ENCODE measurements at regions not wholly inside any gene's neighbourhood (a gene's known extent, or its start where the extent isn't known, plus 50 kb on each side); places are given as distances from the start of the nearest gene placed in this dataset.
"Not testable (repeated sequence)": the region's sequence is repeated elsewhere in the genome, so short reads cannot be mapped to it uniquely, and the experiment has no call there.

GRCh38 chr10:123270806-123271205, 116.6 kb downstream of the BUB3 start:
- DNase-seq: no peak

- no peak for DNase-seq
These were observed 118.0 kb downstream of the BUB3 start for GRCh38 chr10:123272171-123272570.

GRCh38 chr10:123274306-123275135, 120.3 kb downstream of the BUB3 start:
- DNase-seq: no peak

GRCh38 chr10:123275136-123275564, 120.9 kb downstream of the BUB3 start:
- no peak for DNase-seq

- no peak for DNase-seq
These were observed 124.2 kb downstream of the BUB3 start for GRCh38 chr10:123278445-123278844.

GRCh38 chr10:123283371-123283770, 129.2 kb downstream of the BUB3 start:
- DNase-seq: not testable (repeated sequence)

GRCh38 chr10:123284022-123284421, 129.8 kb downstream of the BUB3 start:
- no peak for DNase-seq

- peak; percentile 60 for DNase-seq
These were observed 133.5 kb downstream of the BUB3 start for GRCh38 chr10:123287594-123288247.

GRCh38 chr10:123289432-123289831, 135.2 kb downstream of the BUB3 start:
- no peak for DNase-seq

- no peak for DNase-seq
These were observed 139.9 kb downstream of the BUB3 start for GRCh38 chr10:123294109-123294508.

GRCh38 chr10:123294886-123295285, 140.7 kb downstream of the BUB3 start:
- DNase-seq: no peak

- DNase-seq: no peak
These were observed 141.4 kb downstream of the BUB3 start for GRCh38 chr10:123295644-123296043.

GRCh38 chr10:123297175-123297574, 143.0 kb downstream of the BUB3 start:
- no peak for DNase-seq

GRCh38 chr10:123298583-123298982, 144.4 kb downstream of the BUB3 start:
- no peak for DNase-seq

- DNase-seq: no peak
These were observed 145.4 kb downstream of the BUB3 start for GRCh38 chr10:123299598-123299997.

GRCh38 chr10:123301077-123301857, 147.1 kb downstream of the BUB3 start:
- no peak for DNase-seq

- DNase-seq: no peak
These were observed 149.6 kb downstream of the BUB3 start for GRCh38 chr10:123303581-123304337.

- DNase-seq: no peak
These were observed 151.5 kb downstream of the BUB3 start for GRCh38 chr10:123305671-123306070.

- DNase-seq: no peak
These were observed 152.1 kb downstream of the BUB3 start for GRCh38 chr10:123306290-123306689.

GRCh38 chr10:123309731-123310130, 155.5 kb downstream of the BUB3 start:
- DNase-seq: no peak

- DNase-seq: no peak
These were observed 162.6 kb downstream of the BUB3 start for GRCh38 chr10:123316776-123317175.

GRCh38 chr10:123318516-123318915, 164.3 kb downstream of the BUB3 start:
- no peak for DNase-seq

GRCh38 chr10:123320091-123320490, 165.9 kb downstream of the BUB3 start:
- DNase-seq: no peak
